ENCODE measurements at regions not wholly inside any gene's neighbourhood (a gene's known extent, or its start where the extent isn't known, plus 50 kb on each side); places are given as distances from the start of the nearest gene placed in this dataset.

DNA sequence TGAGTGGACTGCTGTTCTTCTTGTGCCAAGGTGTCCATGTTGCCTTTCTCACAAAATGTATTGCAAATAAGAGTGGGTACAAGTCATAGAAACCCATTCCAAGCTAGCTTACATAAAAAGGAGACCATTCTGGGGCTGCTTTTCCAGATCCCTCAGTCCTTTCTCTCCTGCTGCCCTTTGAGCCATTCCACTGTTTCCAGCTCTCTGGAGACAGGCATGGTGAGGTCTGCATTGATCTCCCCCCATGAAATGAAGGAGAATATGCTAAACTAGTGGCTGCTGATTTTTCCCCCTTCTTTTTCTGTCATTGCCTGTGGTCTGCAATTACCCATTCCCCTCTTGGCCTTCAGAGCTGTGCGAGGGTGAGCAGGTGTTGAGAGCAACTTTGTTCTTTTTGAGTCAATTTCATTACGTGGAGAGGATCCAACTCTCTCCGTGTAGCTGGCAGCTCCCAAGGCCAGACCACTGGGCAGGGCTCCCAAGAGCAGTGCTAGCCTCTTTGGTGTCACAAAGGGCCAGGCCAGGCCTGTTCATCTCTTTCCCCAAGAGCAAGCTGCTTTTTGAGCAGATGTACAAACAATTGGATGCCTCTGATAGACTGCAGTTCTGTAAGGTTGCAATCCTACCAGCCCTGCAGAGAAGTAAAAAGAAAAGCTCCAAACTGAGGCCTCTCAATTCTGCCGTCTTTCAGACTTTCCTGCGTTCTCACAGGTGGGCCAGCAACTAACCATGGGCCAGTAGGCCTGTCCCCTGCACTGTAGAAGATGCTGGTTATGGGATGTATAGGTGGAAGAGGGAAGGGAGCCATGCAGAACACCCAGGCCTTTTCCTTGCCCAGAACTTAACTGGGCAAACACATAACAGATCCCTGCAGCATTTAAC is 96.1 kb upstream of the ARMC2 start:
- no peak for DNase-seq

- DNase-seq = no peak
Measured at GRCh38 chr6:108752733-108753590, 95.3 kb upstream of the ARMC2 start.

DNA sequence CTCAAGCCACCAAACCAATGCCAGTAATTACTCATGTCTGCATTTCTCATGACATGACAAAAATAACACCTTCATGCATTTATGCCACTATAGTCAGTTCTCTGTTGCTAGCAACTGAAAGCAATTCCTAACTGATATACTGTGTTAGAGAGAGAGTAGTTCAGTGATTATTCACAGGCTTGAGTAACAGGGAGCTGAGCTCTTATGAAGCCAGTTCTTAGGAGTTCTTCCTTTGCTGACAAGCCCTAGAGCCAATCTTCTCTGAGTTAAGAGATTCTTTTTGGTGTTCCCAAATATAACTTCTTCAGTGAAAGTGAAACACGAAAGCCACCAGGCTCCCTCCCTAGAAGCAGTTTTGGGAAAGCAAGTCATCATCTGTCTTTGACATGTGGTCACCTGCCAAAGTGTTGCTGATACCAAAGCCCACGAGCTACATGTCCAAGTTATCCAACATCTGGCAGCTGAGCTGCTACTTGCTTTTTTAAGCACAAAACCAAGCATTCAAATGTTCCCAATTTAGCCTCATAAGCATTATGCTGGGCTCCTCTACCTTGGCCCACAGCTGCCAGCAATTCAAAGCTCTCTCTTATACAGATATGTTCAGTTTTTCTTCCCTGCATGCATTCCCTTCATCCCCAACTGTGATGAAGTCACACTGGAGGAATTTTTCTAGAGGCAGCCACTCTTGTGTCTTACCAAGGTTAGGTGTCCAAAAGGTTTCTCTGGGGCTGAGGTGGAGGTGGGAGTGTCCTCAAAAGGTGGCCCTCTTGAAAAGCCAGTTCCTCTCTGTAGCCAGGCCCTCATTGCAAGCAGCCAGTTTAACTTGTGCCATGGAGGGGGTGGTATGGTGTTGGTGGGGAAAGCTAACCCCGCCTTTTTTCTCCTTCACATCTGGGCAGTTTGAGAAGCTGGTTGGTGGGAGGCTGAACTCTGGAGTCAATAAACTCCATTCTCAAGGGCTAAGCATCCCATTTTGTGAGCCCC is 92.7 kb upstream of the ARMC2 start:
- DNase-seq = no peak

GRCh38 chr6:108757357-108757756 is 90.9 kb upstream of the ARMC2 start:
- no peak for DNase-seq

DNA sequence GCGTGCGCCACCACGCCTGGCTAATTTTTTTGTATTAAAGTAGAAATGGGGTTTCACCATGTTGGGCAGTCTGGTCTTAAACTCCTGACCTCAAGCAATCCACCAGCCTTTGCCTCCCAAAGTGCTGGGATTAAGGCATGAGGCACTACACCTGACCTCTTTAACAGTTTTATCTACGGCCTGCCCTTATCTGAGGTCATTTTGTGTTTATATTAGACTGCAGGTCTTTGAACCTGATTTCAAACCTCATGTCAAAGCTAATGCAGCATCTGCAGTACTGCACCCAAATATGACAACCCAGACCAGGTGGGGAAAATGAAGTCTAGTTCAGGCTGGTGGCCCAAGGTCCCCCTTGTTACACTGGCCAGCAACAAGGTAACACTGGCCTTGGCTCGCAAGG is 89.3 kb upstream of the ARMC2 start:
- DNase-seq = no peak

DNA sequence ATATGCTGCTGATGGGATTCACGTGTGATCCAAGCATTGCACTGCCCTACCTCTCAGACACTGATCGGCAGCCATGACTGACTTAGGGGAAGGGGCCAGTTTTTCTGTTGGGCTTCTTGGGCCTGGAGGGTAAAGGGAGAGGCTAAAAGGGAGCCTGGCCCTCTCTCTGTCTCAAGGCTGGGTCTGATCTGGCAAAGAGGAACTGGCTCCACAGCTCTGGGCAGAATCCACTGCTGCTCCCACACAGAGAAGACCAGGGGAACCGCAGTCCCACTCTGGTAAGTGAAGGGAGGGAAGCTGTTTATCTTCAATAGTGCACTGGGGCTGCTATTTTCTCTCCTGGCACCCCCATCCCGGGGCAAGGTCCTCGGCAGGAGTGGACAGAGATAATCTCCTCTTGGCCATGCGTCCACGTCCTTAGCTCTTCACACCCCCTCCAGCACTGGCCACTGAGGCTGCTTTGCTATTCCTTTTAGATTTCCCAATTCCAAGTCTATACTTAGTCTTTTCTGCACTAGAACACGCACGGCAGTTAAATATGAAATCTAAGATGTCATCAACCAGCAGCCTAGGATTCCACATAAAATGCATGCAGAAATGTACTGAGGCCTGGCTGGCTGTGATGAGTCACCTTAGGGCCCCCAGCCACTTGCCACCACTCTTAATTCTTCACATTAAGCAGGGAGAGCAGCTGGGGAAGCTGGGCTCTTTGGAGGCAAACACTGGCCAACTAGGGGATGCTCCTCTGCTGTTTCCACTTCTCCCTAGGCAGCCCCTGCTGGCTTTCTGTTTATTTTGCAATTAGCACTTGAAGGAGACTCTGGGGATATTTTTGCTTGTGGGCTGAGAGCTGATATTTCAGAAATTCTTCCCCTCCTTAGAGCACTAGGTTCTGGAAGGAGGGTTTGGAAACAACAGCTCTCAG is 87.8 kb upstream of the ARMC2 start:
- DNase-seq = no peak

DNA sequence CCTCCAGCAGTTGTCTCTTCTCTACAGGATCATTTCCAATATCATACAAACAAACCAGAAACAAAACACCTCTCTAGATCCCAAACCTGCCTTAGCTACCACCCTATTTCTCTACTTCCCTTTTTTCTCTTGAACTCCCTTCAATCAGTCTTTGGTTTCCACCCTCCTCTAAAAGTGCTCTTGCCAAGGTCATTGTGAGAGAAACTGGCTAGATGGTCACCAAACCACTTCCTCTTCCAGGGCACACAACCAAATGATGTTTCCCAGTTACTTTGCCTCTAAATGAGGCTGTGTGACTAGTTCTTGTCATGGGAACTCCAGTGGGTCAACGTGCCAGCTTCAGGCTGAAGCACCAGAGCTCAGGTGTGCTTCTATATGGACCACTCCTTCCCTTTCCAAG is 85.8 kb upstream of the ARMC2 start:
- DNase-seq = no peak

- DNase-seq = no peak
Measured at GRCh38 chr6:108763931-108764579, 84.2 kb upstream of the ARMC2 start.

- no peak for DNase-seq
Measured at GRCh38 chr6:108764580-108764950, 83.7 kb upstream of the ARMC2 start.

DNA sequence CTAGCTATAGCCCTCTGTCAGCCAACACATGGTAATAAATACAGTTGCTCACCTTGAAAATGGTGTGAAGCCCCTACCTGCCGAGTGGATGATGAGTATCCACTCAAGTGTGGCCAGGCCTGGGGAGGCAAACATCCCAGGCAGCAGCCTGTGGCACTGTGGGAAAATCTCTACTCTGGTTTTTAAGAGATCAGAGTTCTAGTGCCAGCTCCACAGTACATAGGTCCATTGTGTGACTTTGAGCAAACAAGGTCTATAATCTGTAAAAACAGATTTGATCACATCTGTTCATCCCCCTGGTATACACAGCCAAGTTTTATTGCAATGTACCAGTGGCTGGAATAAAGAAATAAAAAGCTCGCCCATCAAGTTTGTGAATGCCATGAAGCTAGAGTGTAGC is 82.7 kb upstream of the ARMC2 start:
- no peak for DNase-seq

DNA sequence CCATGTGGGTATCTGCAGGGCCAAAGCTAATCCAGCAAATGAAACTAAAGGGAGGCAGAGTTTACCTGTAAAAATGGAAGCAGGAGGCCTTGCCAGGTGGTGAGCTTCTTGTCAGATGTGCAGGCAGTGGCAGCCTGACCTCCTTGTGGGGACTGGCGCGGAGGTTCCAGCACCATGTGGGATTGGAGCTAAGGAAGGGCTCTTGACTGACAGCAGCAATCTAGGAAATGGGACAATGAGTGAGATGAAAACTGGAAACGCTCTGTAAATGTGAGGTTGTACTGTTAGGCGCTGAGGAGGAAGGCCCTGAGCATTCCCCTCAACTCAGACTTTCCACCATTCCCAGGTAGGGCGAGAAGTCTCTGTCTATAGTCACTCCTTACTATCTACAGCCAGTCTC is 81.8 kb upstream of the ARMC2 start:
- no peak for DNase-seq

DNA sequence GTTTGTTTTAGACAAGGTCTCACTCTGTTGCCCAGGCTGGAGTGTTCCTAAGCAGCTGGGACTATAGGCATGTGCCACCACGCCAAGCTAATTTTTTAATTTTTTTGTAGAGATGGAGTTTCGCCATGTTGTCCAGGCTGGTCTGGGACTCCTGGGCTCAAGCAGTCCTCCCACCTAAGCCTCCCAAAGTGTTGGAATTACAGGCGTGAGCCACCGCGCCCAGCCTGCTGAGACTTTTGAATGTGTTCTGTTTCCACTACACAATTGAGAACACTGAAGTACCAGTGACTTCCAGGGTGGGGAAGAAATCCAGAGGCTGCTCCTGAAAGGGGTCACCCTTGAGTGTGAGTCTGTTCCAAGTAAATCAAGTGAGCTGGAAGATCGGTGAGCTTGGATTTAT is 81.3 kb upstream of the ARMC2 start:
- no peak for DNase-seq

- DNase-seq = no peak
Measured at GRCh38 chr6:108767418-108768165, 80.6 kb upstream of the ARMC2 start.

- no peak for DNase-seq
Measured at GRCh38 chr6:108768166-108768555, 80.1 kb upstream of the ARMC2 start.

DNA sequence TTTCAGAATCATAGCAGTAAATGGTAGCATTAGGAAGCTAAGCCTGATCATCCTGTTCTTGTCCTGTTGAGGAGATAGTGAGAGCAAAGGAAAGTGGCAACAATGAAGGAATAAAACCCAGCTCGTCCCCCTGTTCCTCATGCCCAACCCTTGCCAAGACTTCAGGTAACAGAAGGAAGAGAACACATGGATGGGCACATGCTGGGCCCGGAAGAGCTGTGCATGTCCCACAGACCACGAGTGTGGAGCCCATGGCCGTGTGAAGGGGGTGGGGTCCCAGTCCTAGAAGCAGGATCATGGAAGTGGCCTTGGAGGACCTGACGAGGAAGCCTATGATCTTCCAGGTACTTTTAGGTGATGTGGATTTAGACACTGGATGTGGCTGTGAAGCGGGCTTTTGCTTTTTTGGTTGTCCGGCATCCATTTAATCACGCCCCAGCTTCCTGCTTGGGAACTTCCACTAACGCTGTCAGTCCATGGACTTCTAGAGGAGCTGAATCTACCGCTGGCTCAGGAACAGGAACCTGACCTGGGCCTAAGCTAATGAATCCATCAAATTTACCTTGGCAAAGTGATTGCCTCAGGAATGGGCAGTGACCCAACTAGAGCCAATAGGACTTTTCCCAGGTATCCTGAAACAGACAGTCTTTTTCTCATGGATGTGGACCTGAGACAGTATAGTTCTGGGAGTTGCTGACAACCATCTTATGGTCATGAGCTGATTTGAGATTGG is 79.3 kb upstream of the ARMC2 start:
- DNase-seq = no peak

DNA sequence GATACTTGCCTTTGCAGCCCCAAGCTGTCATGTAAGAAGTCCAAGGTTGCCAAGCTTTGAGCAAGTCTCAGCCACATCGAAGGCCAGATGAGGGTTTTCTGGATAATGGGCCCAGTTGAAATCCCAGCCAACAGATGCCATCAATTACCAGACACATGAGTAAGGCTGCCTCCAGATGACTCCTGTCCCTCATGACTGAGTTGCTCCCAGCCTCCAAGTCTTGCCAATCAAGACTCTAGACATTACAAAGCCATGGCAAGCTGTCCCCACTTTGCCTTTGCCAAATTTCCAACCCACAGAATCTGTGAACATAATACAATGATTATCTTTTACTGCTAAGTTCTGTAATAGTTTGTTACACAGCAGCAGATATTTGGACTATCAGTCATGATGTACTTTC is 76.8 kb upstream of the ARMC2 start:
- DNase-seq = no peak

DNA sequence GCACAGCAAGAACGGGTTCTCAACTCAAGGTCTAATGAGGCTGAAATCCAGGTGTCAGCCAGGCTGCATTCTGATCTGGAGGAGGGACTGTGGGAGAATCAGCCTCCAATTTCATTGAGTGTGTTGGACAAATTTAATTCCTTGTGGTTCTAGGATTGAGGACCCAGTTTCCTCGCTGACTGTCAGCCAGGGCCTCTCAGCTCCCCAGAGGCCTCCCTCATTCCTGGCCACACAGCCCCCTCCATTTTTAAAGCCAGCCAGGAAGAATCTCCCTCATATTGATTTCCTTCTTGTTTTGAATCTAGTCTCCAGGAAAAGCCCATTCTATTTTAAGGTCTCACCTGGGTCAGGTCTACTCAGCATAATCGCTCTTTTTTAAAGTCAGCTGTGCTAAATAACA is 73.7 kb upstream of the ARMC2 start:
- DNase-seq = no peak

- no peak for DNase-seq
Measured at GRCh38 chr6:108777536-108777935, 70.7 kb upstream of the ARMC2 start.

GRCh38 chr6:108778421-108779186 is 69.6 kb upstream of the ARMC2 start:
- no peak for DNase-seq

Data from stimulated activated CD4-positive, alpha-beta T cell treated with anti-CD3 and anti-CD28 coated beads, Interleukin-4, amount 100 ng/mL, for 1 hour (primary cell).